B cell (primary cell): ENCODE measurements at regions not wholly inside any gene's neighbourhood (a gene's known extent, or its start where the extent isn't known, plus 50 kb on each side); places are given as distances from the start of the nearest gene placed in this dataset.

Experiments used
- ATAC-seq: fragments of 200-7000 bp; cut with Tn5 transposase; one replicate; pipeline ENCODE4 v1.10.0; 2021; ENCODE audit warnings: low read depth, mild to moderate bottlenecking, moderate number of reproducible peaks, moderate library complexity
- CTCF ChIA-PET: fragments of 350-600 bp; sonication (Branson Sonifier 250); formaldehyde crosslinking; loops from one replicate; lab custom pipeline; 2021; ENCODE audit warnings: antibody characterized with exemption, inconsistent platforms; lab: Charles Lee
- POLR2A ChIA-PET: fragments of 350-600 bp; sonication (Branson Sonifier 250); formaldehyde crosslinking; loops from one replicate; lab custom pipeline; 2021; ENCODE audit warnings: antibody characterized with exemption; lab: Charles Lee
- DNase-seq: peaks from one replicate; pipeline ENCODE4 v3.0.0; 2013
- H2AFZ ChIP-seq: 2 replicates; pipeline ENCODE4 v1.6.1; 2012; ENCODE audit warnings: mild to moderate bottlenecking, low read depth, low read length; ENCODE audit not compliant: insufficient read depth, poor library complexity, severe bottlenecking
- H3K27ac ChIP-seq, 2 donors: 1 replicate in 1 of 2; 2 replicates in 1 of 2; pipeline ENCODE4 v1.5.1; 2012 to 2013; ENCODE audit warnings: low read length in 2 of 2, mild to moderate bottlenecking in 2 of 2, moderate library complexity in 1 of 2
- H3K27me3 ChIP-seq, 4 experiments: fragments of 200-600 bp in 1 of 4; sonication (generic) in 1 of 4; replicated peaks in 1 of 4; 1 replicate in 2 of 4; 2 replicates in 2 of 4; pipeline versions ENCODE4 v1.6.1 to v1.7.0; 2013 to 2016; ENCODE audit warnings: low read length in 3 of 4, mild to moderate bottlenecking in 2 of 4, mixed read lengths in 1 of 4, moderate library complexity in 1 of 4; ENCODE audit not compliant: insufficient read depth in 4 of 4, control insufficient read depth in 3 of 4; ENCODE audit errors: control extremely low read depth in 1 of 4
- H3K36me3 ChIP-seq, 2 experiments: replicated peaks in 1 of 2; 1 replicate in 1 of 2; 2 replicates in 1 of 2; pipeline versions ENCODE4 v1.6.1 to v1.7.1; 2013; ENCODE audit warnings: low read length in 1 of 2; ENCODE audit not compliant: insufficient read depth in 2 of 2, control insufficient read depth in 1 of 2; ENCODE audit errors: control extremely low read depth in 1 of 2, extremely low read depth in 1 of 2
- H3K4me1 ChIP-seq, 2 donors: fragments of 200-600 bp in 1 of 2; sonication (generic) in 1 of 2; 1 replicate in 1 of 2; 2 replicates in 1 of 2; pipeline versions ENCODE4 v1.5.1 to v1.6.1; 2013 to 2017; ENCODE audit warnings: low read length in 2 of 2; ENCODE audit not compliant: control insufficient read depth in 2 of 2, insufficient read depth in 2 of 2
- H3K4me2 ChIP-seq: replicated peaks from 2 replicates; pipeline ENCODE3; 2012; ENCODE audit warnings: mild to moderate bottlenecking, low read depth, low read length; ENCODE audit not compliant: poor library complexity, severe bottlenecking
- H3K4me3 ChIP-seq, 5 experiments: fragments of 200-600 bp in 1 of 5; sonication (generic) in 1 of 5; 1 replicate in 3 of 5; 2 replicates in 2 of 5; pipeline versions ENCODE4 v1.5.1 to v1.7.0; 2011 to 2016; ENCODE audit warnings: low read length in 4 of 5, mild to moderate bottlenecking in 4 of 5, low read depth in 2 of 5, control low read depth in 1 of 5, moderate library complexity in 1 of 5; ENCODE audit not compliant: insufficient read depth in 1 of 5; ENCODE audit errors: control extremely low read depth in 1 of 5, extremely low read depth in 1 of 5
- H3K79me2 ChIP-seq: fragments of 200-600 bp; sonication (generic); one replicate; pipeline ENCODE4 v1.6.0; 2016; ENCODE audit warnings: low read length; ENCODE audit not compliant: control insufficient read depth, insufficient read depth
- H3K9ac ChIP-seq: fragments of 200-600 bp; sonication (generic); 2 replicates; pipeline ENCODE4 v1.6.1; 2017; ENCODE audit warnings: mild to moderate bottlenecking, low read length, moderate library complexity
- H3K9me3 ChIP-seq, 3 donors: one replicate each; pipeline versions ENCODE4 v1.6.1 to v1.7.1; 2013; ENCODE audit warnings: low read length in 2 of 3; ENCODE audit not compliant: control insufficient read depth in 2 of 3, insufficient read depth in 1 of 3; ENCODE audit errors: control extremely low read depth in 1 of 3
- H4K20me1 ChIP-seq: 2 replicates; pipeline ENCODE4 v1.6.0; 2012; ENCODE audit warnings: mild to moderate bottlenecking, low read length; ENCODE audit not compliant: insufficient read depth, control insufficient read depth, poor library complexity, severe bottlenecking
- H3K27ac Mint-ChIP-seq: one replicate; pipeline ENCODE4 v1.8.0; 2021; ENCODE audit warnings: mixed read lengths
- H3K27me3 Mint-ChIP-seq: one replicate; pipeline ENCODE4 v1.8.0; 2021; ENCODE audit warnings: mixed read lengths
- H3K4me1 Mint-ChIP-seq: one replicate; pipeline ENCODE4 v1.8.0; 2021; ENCODE audit warnings: mixed read lengths
- H3K4me3 Mint-ChIP-seq: one replicate; pipeline ENCODE4 v1.8.0; 2021; ENCODE audit warnings: mixed read lengths
- H3K9me3 Mint-ChIP-seq: one replicate; pipeline ENCODE4 v1.8.0; 2022; ENCODE audit warnings: mixed read lengths; ENCODE audit not compliant: insufficient read depth
- CTCF ChIP-seq: fragments of 200-600 bp; IDR thresholded peaks from one replicate; pipeline ENCODE4 v1.8.0; 2022; ENCODE audit warnings: antibody characterized with exemption, mild to moderate bottlenecking
- EZH2 ChIP-seq: IDR thresholded peaks from 2 replicates; pipeline ENCODE4 v1.6.1; 2012; ENCODE audit warnings: borderline replicate concordance, low read depth, mild to moderate bottlenecking, moderate library complexity, low read length; ENCODE audit not compliant: insufficient read depth, poor library complexity, severe bottlenecking
- WGBS: methylation state at CpG from one replicate; pipeline ENCODE4 v1.1.5; 2013; ENCODE audit warnings: missing lambda C conversion rate; ENCODE audit not compliant: insufficient coverage; 5-methylcytosine and 5-hydroxymethylcytosine counted together
- intact Hi-C: fragments of 100-400 bp; cut with micrococcal nuclease; formaldehyde crosslinking; loops from one replicate; pipeline ENCODE4 v1.10.0; 2022

- H3K9me3 ChIP-seq, result peaks cover 2 to 15% (median 10%) of the 10 kb centered on the region in 3 donors
- H3K27ac Mint-ChIP-seq, result no peak overlapping the region
- no peaks in the 10 kb centered on the region for H3K36me3 ChIP-seq
- no peak overlapping the region for H3K4me3 ChIP-seq
- POLR2A ChIA-PET, result no interaction called here
- H3K4me1 Mint-ChIP-seq, result no peaks in the 10 kb centered on the region
- TF ChIP-seq EZH2, result no peak
- TF ChIP-seq CTCF, result no peak
- ATAC-seq (no peak), DNase-seq (no peak)
- CTCF ChIA-PET, result no interaction called here
- H3K9me3 Mint-ChIP-seq, result peaks cover 9% of the 10 kb centered on the region
- H3K4me1 ChIP-seq, result no peaks in the 10 kb centered on the region
- no peak overlapping the region for H3K4me2 ChIP-seq
- H3K79me2 ChIP-seq, result no peaks in the 10 kb centered on the region
- H3K4me3 Mint-ChIP-seq, result no peak overlapping the region
- no peaks in the 10 kb centered on the region for H3K27me3 ChIP-seq
- no peak overlapping the region for H3K9ac ChIP-seq
- no peaks in the 10 kb centered on the region for H4K20me1 ChIP-seq
- peaks cover 47% of the 10 kb centered on the region for H3K27me3 Mint-ChIP-seq
- intact Hi-C loops, result no loop called here
- WGBS, result 24% methylated on average over 3 of the region's 7 CpGs
- no peak overlapping the region for H3K27ac ChIP-seq
- H2AFZ ChIP-seq, result no peak overlapping the region
These were observed 147.5 kb downstream of the PTPRU start for GRCh38 chr1:29383746-29384371.

GRCh38 chr1:29382851-29383745, 146.8 kb downstream of the PTPRU start:
- Histone ChIP-seq H3K27me3 (no peaks in the 10 kb centered on the region), H4K20me1 (no peaks in the 10 kb centered on the region), H3K4me2 (no peak overlapping the region), H3K4me1 (no peaks in the 10 kb centered on the region), H2AFZ (no peak overlapping the region), H3K4me3 (no peak overlapping the region), H3K36me3 (no peaks in the 10 kb centered on the region), H3K9me3 (peaks cover 5 to 21% (median 10%) of the 10 kb centered on the region in 3 donors), H3K79me2 (no peaks in the 10 kb centered on the region), H3K27ac (no peak overlapping the region), H3K9ac (no peak overlapping the region)
- TF ChIP-seq CTCF (no peak), EZH2 (no peak)
- DNase-seq, result no peak
- intact Hi-C loops, result no loop called here
- peaks cover 40% of the 10 kb centered on the region for H3K27me3 Mint-ChIP-seq
- 62% methylated on average over 9 of the region's 21 CpGs for WGBS
- H3K9me3 Mint-ChIP-seq, result peaks cover 13% of the 10 kb centered on the region
- no peak for ATAC-seq
- H3K27ac Mint-ChIP-seq, result no peak overlapping the region
- POLR2A ChIA-PET, result no interaction called here
- no peaks in the 10 kb centered on the region for H3K4me1 Mint-ChIP-seq
- CTCF ChIA-PET, result no interaction called here
- H3K4me3 Mint-ChIP-seq, result no peak overlapping the region
